ENCODE measurements at regions not wholly inside any gene's neighbourhood (a gene's known extent, or its start where the extent isn't known, plus 50 kb on each side); places are given as distances from the start of the nearest gene placed in this dataset.
"Not testable (repeated sequence)": the region's sequence is repeated elsewhere in the genome, so short reads cannot be mapped to it uniquely, and the experiment has no call there.

- TF ChIP-seq CTCF, POLR2A (IDR thresholded peaks at IDR 0.05): not testable (repeated sequence)
Observed at GRCh38 chr16:16565326-16565725, 186.4 kb downstream of the NPIPA7 start.
